ENCODE measurements at regions not wholly inside any gene's neighbourhood (a gene's known extent, or its start where the extent isn't known, plus 50 kb on each side); places are given as distances from the start of the nearest gene placed in this dataset.

GRCh38 chr4:100582146-100582545, 64.3 kb upstream of the EMCN start:
- no peak for TF ChIP-seq CTCF (IDR thresholded peaks at IDR 0.05)
- no peak for TF ChIP-seq POLR2A (IDR thresholded peaks at IDR 0.05)

Data from right lobe of liver (tissue), 4 donors.